ENCODE measurements at regions not wholly inside any gene's neighbourhood (a gene's known extent, or its start where the extent isn't known, plus 50 kb on each side); places are given as distances from the start of the nearest gene placed in this dataset.

- no peaks in the 10 kb centered on the region for H3K9me3 ChIP-seq
- intact Hi-C loops (cut with DNase I) = no loop called here
- H3K27me3 ChIP-seq = no peaks in the 10 kb centered on the region
- H3K4me1 ChIP-seq (ENCODE audit: insufficient read depth) = no peaks in the 10 kb centered on the region
- no peak overlapping the region for H3K27ac ChIP-seq
- TF ChIP-seq EP300 (IDR thresholded peaks at IDR 0.05) = no peak
- no peak for TF ChIP-seq CTCF (IDR thresholded peaks at IDR 0.05)
- TF ChIP-seq POLR2A (IDR thresholded peaks at IDR 0.05) = no peak
- H3K36me3 ChIP-seq = no peaks in the 10 kb centered on the region
- WGBS, 3 donors = 88 to 91% (median 88%) methylated on average over 12 of the region's 12 CpGs
- DNase-seq = no peak
- H3K4me3 ChIP-seq = no peak overlapping the region
These were observed 437.7 kb upstream of the FRG1 start for GRCh38 chr4:189502841-189503435.

GRCh38 chr4:189504220-189504619 lies 436.5 kb upstream of the FRG1 start:
- TF ChIP-seq POLR2A (IDR thresholded peaks at IDR 0.05) (no peak), CTCF (IDR thresholded peaks at IDR 0.05) (no peak), EP300 (IDR thresholded peaks at IDR 0.05) (no peak)
- no peaks in the 10 kb centered on the region for H3K27me3 ChIP-seq
- H3K9me3 ChIP-seq = no peaks in the 10 kb centered on the region
- 71 to 87% (median 78%) methylated on average over 2 of the region's 2 CpGs for WGBS, 3 donors
- no peaks in the 10 kb centered on the region for H3K4me1 ChIP-seq (ENCODE audit: insufficient read depth)
- no peaks in the 10 kb centered on the region for H3K36me3 ChIP-seq
- no peak for DNase-seq
- H3K27ac ChIP-seq = no peak overlapping the region
- intact Hi-C loops (cut with DNase I) = no loop called here
- H3K4me3 ChIP-seq = no peak overlapping the region

- no peak for DNase-seq
- Histone ChIP-seq H3K27me3 (no peaks in the 10 kb centered on the region), H3K27ac (no peak overlapping the region), H3K4me3 (no peak overlapping the region), H3K4me1 (ENCODE audit: insufficient read depth) (no peaks in the 10 kb centered on the region), H3K36me3 (no peaks in the 10 kb centered on the region), H3K9me3 (no peaks in the 10 kb centered on the region)
- intact Hi-C loops (cut with DNase I) = no loop called here
- TF ChIP-seq EP300 (IDR thresholded peaks at IDR 0.05) = no peak
- TF ChIP-seq CTCF (IDR thresholded peaks at IDR 0.05) = no peak
- TF ChIP-seq POLR2A (IDR thresholded peaks at IDR 0.05) = no peak
- 93 to 97% (median 94%) methylated on average over 3 of the region's 3 CpGs for WGBS, 3 donors
These were observed 435.3 kb upstream of the FRG1 start for GRCh38 chr4:189505380-189505779.

GRCh38 chr4:189506080-189506479 lies 434.6 kb upstream of the FRG1 start:
- H3K4me1 ChIP-seq (ENCODE audit: insufficient read depth) = no peaks in the 10 kb centered on the region
- no peaks in the 10 kb centered on the region for H3K36me3 ChIP-seq
- no peak overlapping the region for H3K4me3 ChIP-seq
- no peaks in the 10 kb centered on the region for H3K9me3 ChIP-seq
- no peak overlapping the region for H3K27ac ChIP-seq
- H3K27me3 ChIP-seq = no peaks in the 10 kb centered on the region
- no peak for DNase-seq
- intact Hi-C loops (cut with DNase I) = no loop called here
- TF ChIP-seq POLR2A (IDR thresholded peaks at IDR 0.05) = no peak
- no peak for TF ChIP-seq EP300 (IDR thresholded peaks at IDR 0.05)
- no peak for TF ChIP-seq CTCF (IDR thresholded peaks at IDR 0.05)
- 80 to 88% (median 87%) methylated on average over 10 of the region's 10 CpGs for WGBS, 3 donors
